ENCODE measurements at regions not wholly inside any gene's neighbourhood (a gene's known extent, or its start where the extent isn't known, plus 50 kb on each side); places are given as distances from the start of the nearest gene placed in this dataset.

- H3K9me3 Mint-ChIP-seq, result peaks cover 4% of the 10 kb centered on the region
- no peaks in the 10 kb centered on the region for H4K20me1 ChIP-seq (ENCODE audit: low read depth)
- H3K4me3 ChIP-seq, result no peak overlapping the region
- DNase-seq (ENCODE audit: low spot score), result no peak
- no peak overlapping the region for H2AFZ ChIP-seq (replicated peaks)
- H3F3A ChIP-seq (ENCODE audit: low read depth), result no peaks in the 10 kb centered on the region
- peaks cover 2% of the 10 kb centered on the region for H3K27me3 Mint-ChIP-seq (ENCODE audit: insufficient read depth, low read depth)
- H3K27ac Mint-ChIP-seq, result no peak overlapping the region
- no peak overlapping the region for H3K4me3 Mint-ChIP-seq
- TF ChIP-seq EZH2 (IDR thresholded peaks at IDR 0.05), result no peak
- no peak for TF ChIP-seq CTCF (IDR thresholded peaks at IDR 0.05)
- TF ChIP-seq EZH2phosphoT487 (IDR thresholded peaks at IDR 0.05), result no peak
- no peaks in the 10 kb centered on the region for H3K36me3 Mint-ChIP-seq
- H3K4me2 ChIP-seq, result no peak overlapping the region
- H3K27ac ChIP-seq, result no peak overlapping the region
- H3K9ac ChIP-seq, result no peak overlapping the region
- H3K4me1 ChIP-seq, result peaks cover 18% of the 10 kb centered on the region
- no peaks in the 10 kb centered on the region for H3K79me2 ChIP-seq (ENCODE audit: low read depth)
- H3K36me3 ChIP-seq, result no peaks in the 10 kb centered on the region
- H3K9me3 ChIP-seq (ENCODE audit: low read depth), result no peaks in the 10 kb centered on the region
- H3K4me1 Mint-ChIP-seq, result peaks cover 20% of the 10 kb centered on the region
- no peaks in the 10 kb centered on the region for H3K27me3 ChIP-seq
Measured at GRCh38 chr12:89155826-89156225, 196.5 kb downstream of the DUSP6 start.

GRCh38 chr12:89154743-89155499, 197.4 kb downstream of the DUSP6 start:
- peaks cover 10% of the 10 kb centered on the region for H3K9me3 Mint-ChIP-seq
- DNase-seq (ENCODE audit: low spot score), result no peak

GRCh38 chr12:89153341-89153740, 199.0 kb downstream of the DUSP6 start:
- H3K4me1 Mint-ChIP-seq, result peaks cover 16% of the 10 kb centered on the region
- H3K36me3 Mint-ChIP-seq, result no peaks in the 10 kb centered on the region
- H3K4me3 Mint-ChIP-seq, result no peak overlapping the region
- Histone ChIP-seq H3K36me3 (no peaks in the 10 kb centered on the region), H3K4me2 (no peak overlapping the region), H3K27me3 (no peaks in the 10 kb centered on the region), H4K20me1 (ENCODE audit: low read depth) (no peaks in the 10 kb centered on the region), H3K79me2 (ENCODE audit: low read depth) (no peaks in the 10 kb centered on the region), H3K27ac (no peak overlapping the region), H3K4me3 (no peak overlapping the region), H3K9ac (no peak overlapping the region), H2AFZ (replicated peaks) (no peak overlapping the region), H3K4me1 (peaks cover 14% of the 10 kb centered on the region), H3F3A (ENCODE audit: low read depth) (no peaks in the 10 kb centered on the region), H3K9me3 (ENCODE audit: low read depth) (no peaks in the 10 kb centered on the region)
- no peak overlapping the region for H3K27ac Mint-ChIP-seq
- TF ChIP-seq EZH2phosphoT487 (IDR thresholded peaks at IDR 0.05), result no peak
- TF ChIP-seq CTCF (IDR thresholded peaks at IDR 0.05), result no peak
- no peak for TF ChIP-seq EZH2 (IDR thresholded peaks at IDR 0.05)
- peaks cover 10% of the 10 kb centered on the region for H3K9me3 Mint-ChIP-seq
- DNase-seq (ENCODE audit: low spot score), result no peak
- H3K27me3 Mint-ChIP-seq (ENCODE audit: insufficient read depth, low read depth), result peaks cover 2% of the 10 kb centered on the region

More at GRCh38 chr12:89154743-89155499, 197.4 kb downstream of the DUSP6 start:
- H3K27me3 ChIP-seq, result no peaks in the 10 kb centered on the region
- H3K27me3 Mint-ChIP-seq (ENCODE audit: insufficient read depth, low read depth), result peaks cover 2% of the 10 kb centered on the region
- no peak overlapping the region for H3K27ac Mint-ChIP-seq
- H3K4me3 Mint-ChIP-seq, result no peak overlapping the region
- no peaks in the 10 kb centered on the region for H3K36me3 ChIP-seq
- no peaks in the 10 kb centered on the region for H3K79me2 ChIP-seq (ENCODE audit: low read depth)
- no peak overlapping the region for H3K4me2 ChIP-seq
- H3K9me3 ChIP-seq (ENCODE audit: low read depth), result no peaks in the 10 kb centered on the region
- H4K20me1 ChIP-seq (ENCODE audit: low read depth), result no peaks in the 10 kb centered on the region
- H3K4me3 ChIP-seq, result no peak overlapping the region
- no peak overlapping the region for H2AFZ ChIP-seq (replicated peaks)
- no peaks in the 10 kb centered on the region for H3F3A ChIP-seq (ENCODE audit: low read depth)
- no peak overlapping the region for H3K27ac ChIP-seq
- no peak overlapping the region for H3K9ac ChIP-seq
- H3K36me3 Mint-ChIP-seq, result no peaks in the 10 kb centered on the region
- TF ChIP-seq EZH2phosphoT487 (IDR thresholded peaks at IDR 0.05) (no peak), EZH2 (IDR thresholded peaks at IDR 0.05) (no peak), CTCF (IDR thresholded peaks at IDR 0.05) (no peak)
- H3K4me1 Mint-ChIP-seq, result peaks cover 20% of the 10 kb centered on the region
- H3K4me1 ChIP-seq, result peaks cover 18% of the 10 kb centered on the region
